AG09319 (cell line): ENCODE measurements at regions not wholly inside any gene's neighbourhood (a gene's known extent, or its start where the extent isn't known, plus 50 kb on each side); places are given as distances from the start of the nearest gene placed in this dataset.

Experiments
- DNase-seq: peaks from one replicate; pipeline ENCODE4 v3.0.0-alpha.2; 2010; ENCODE audit warnings: low read depth; ENCODE audit errors: extremely low read depth
- TF ChIP-seq, protein P1 (sequence below): IDR thresholded peaks from 2 replicates; pipeline ENCODE4 v1.5.1; 2011; ENCODE audit warnings: low read depth, mild to moderate bottlenecking, inconsistent platforms, low read length, moderate library complexity

DNA sequence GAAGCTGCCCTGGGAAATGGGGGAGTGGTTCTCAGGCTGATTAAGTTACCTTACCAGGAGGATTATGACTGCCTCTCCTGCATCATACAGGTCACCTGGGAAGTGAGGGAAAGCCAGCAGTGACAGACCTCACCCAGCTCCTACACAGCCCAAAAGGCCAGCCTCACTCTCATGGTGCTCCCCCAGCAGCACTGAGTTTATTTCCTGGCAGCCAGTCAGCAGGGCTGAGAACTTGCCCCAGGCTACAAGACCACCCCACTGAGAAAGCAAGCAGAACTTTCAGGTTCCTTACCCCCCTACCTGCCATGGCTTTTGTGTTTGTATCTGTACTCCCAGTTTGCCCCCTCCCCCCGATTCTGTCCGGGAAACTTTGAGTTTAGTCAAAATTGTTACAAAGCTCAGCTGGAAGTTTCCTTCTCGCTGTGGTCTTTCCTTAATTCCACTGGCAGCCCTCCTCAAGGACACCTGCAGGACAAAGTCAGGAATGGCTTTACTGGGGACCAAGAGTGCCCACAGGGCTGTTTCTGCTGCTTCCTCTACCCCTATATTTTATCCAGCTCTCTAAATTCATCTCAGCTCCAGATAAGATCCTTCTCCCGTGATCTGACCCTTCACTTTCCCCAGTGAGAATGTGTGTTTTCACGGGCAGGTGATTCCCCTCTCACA, 649.8 kb upstream of the MBL2 start:
- no peak for DNase-seq
- TF ChIP-seq, protein P1, sequence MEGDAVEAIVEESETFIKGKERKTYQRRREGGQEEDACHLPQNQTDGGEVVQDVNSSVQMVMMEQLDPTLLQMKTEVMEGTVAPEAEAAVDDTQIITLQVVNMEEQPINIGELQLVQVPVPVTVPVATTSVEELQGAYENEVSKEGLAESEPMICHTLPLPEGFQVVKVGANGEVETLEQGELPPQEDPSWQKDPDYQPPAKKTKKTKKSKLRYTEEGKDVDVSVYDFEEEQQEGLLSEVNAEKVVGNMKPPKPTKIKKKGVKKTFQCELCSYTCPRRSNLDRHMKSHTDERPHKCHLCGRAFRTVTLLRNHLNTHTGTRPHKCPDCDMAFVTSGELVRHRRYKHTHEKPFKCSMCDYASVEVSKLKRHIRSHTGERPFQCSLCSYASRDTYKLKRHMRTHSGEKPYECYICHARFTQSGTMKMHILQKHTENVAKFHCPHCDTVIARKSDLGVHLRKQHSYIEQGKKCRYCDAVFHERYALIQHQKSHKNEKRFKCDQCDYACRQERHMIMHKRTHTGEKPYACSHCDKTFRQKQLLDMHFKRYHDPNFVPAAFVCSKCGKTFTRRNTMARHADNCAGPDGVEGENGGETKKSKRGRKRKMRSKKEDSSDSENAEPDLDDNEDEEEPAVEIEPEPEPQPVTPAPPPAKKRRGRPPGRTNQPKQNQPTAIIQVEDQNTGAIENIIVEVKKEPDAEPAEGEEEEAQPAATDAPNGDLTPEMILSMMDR, result no peak

DNA sequence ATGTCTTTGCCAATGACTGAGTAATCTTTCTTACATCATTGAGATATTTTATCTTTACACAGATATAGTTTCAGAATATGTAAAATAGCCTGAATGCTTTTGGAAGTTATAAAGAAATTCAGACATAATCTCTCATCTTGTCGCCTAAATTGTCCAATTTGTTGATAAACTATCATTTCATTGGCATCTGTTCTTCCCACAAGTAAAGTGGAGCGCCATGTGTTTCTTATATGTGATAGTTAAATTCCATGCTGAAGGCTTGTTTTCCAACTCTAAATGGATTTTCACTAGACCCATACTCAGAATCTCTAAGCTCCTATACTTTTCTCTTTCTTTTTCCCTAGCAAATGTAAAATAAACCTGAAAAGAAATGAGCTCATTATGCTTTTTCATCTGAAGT, 640.1 kb upstream of the MBL2 start:
- TF ChIP-seq, protein P1, result no peak
- DNase-seq, result no peak

DNA sequence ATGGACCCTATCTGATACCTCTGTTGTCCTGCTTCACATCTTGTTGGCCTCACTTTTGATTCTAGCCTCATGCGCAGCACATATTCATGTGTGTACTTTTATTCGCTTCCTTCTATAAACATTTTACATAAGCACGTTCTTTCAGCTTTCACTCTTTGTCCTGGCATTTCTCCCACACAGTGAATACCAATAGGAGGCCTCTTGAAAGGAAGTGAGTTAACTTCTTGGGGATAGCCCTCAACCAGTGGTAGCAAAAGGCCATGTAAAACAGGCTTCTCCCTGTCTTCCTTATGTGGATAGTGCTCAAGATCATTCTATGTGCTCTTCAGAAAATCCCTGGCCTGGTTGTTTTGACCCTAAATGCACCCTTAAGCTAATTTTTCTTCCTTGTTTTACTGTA, 633.9 kb upstream of the MBL2 start:
- DNase-seq, result no peak
- TF ChIP-seq, protein P1, result no peak

DNA sequence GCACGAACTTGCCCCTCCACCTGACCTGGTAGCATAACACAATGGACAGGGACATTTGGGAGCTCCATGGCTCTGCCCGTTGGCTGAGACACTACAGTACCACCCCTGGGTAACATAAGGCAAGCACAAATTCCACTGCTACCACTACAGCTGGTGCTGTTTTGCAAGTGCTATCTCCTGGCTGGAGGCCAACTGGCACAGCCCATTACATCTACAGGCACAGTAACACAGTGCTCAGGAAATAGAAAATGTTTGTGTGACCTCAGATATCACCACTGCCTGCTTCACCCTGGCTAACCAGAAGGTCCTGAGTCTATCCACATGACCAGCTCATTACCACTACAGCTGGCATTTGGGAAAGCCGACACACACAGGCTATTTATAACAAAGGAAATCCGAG, 631.1 kb upstream of the MBL2 start:
- DNase-seq, result no peak
- TF ChIP-seq, protein P1, result no peak

DNA sequence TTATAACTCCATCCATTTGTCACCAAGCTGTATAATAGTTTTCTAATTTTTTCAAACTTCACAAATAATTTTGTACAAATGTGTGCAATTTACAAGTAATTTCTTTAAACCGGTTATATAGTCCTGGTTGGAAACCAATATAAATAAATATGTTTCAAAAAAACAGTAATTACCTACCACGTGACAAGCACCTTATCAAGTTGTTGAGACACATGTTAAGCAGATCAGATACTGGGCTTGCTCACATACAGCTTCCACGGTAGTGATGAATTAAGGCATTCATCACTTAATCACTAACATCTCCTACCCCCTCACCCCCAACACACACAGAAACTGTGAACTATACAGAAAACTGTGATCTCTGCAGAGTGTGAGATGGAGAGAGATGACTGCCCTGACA, 630.0 kb upstream of the MBL2 start:
- no peak for DNase-seq
- TF ChIP-seq, protein P1, result no peak

DNA sequence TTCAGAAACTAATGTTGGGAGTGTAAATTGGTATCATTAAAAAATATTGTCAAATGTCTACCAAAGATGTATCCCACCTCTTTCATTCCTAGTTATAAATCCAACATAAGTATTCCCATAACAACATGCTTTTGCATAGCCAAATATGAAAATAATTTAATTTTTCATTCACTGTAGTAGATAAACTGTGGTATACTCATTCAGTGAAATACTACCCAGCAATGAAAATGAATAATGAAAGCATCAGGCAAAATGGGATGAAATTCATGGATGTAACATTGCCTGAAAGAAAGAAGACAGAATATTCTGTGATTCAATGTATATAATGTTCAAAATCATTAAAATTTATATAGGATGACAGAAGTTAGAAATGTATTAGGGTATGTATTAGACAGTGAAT, 629.0 kb upstream of the MBL2 start:
- no peak for DNase-seq
- TF ChIP-seq, protein P1, result no peak

DNA sequence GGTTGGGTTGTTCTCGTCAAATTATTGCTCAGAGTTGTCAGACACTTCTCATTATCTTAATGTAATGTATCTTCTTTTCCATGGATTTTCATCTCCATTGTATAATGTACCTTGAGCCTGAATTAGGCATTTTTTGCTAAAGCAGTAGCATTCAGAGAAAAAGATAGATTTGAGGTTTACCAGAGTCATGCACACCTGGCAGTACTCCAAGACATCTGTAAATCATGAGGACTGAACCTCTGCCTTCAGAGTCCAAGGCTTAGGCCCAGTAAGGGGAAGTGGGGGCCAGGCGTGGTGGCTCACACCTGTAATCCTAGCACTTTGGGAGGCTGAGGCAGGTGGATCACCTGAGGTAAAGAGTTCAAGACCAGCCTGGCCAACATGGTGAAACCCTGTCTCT, 624.3 kb upstream of the MBL2 start:
- no peak for DNase-seq
- TF ChIP-seq, protein P1, result no peak
